SK-N-SH (cell line): ENCODE measurements at regions not wholly inside any gene's neighbourhood (a gene's known extent, or its start where the extent isn't known, plus 50 kb on each side); places are given as distances from the start of the nearest gene placed in this dataset.

Experiments
- CTCF ChIA-PET: fragments of 300-600, 350-600 bp; formaldehyde crosslinking; extraction: SDS; loops from one replicate; lab custom pipeline; 2021; lab: Yijun Ruan, JAX
- POLR2A ChIA-PET: fragments of 350-600 bp; sonication (Branson Sonifier 250); formaldehyde crosslinking; extraction: SDS; loops from one replicate; lab custom pipeline; 2020; ENCODE audit warnings: antibody characterized with exemption, inconsistent platforms; lab: Yijun Ruan, JAX
- DNase-seq: peaks from one replicate; pipeline ENCODE4 v3.0.0; 2012
- H2AFZ ChIP-seq: fragments of 200-600 bp; sonication (generic); 2 replicates; pipeline ENCODE4 v1.8.1; 2016; ENCODE audit warnings: antibody characterized with exemption, mild to moderate bottlenecking, low read depth
- H3F3A ChIP-seq: fragments of 200-600 bp; sonication (generic); replicated peaks from 2 replicates; pipeline ENCODE3; 2016; ENCODE audit warnings: antibody characterized with exemption, mild to moderate bottlenecking; ENCODE audit not compliant: insufficient read depth
- H3K27ac ChIP-seq, 2 experiments: fragments of 200-500 bp in 1 of 2; fragments of 200-600 bp in 1 of 2; sonication (Bioruptor generic) in 1 of 2; sonication (generic), shearing (Covaris generic) in 1 of 2; 2 replicates each; pipeline versions ENCODE4 v1.5.1 to v1.6.1; 2014 to 2016; ENCODE audit warnings: low read depth in 2 of 2, inconsistent platforms in 1 of 2, low read length in 1 of 2, mild to moderate bottlenecking in 1 of 2, mixed read lengths in 1 of 2
- H3K27me3 ChIP-seq: fragments of 200-600 bp; sonication (generic), shearing (Covaris generic); 2 replicates; pipeline ENCODE4 v1.6.1; 2016; ENCODE audit warnings: mixed run types; ENCODE audit not compliant: insufficient read depth
- H3K36me3 ChIP-seq, 2 experiments: fragments of 200-500 bp in 1 of 2; fragments of 200-600 bp in 1 of 2; sonication (Bioruptor generic) in 1 of 2; sonication (generic) in 1 of 2; replicated peaks in 1 of 2; 2 replicates each; pipeline versions ENCODE3 to v1.5.1; 2014 to 2016; ENCODE audit warnings: low read length in 1 of 2, mild to moderate bottlenecking in 1 of 2; ENCODE audit not compliant: insufficient read depth in 2 of 2, control insufficient read depth in 1 of 2
- H3K4me1 ChIP-seq, 2 experiments: fragments of 200-500 bp in 1 of 2; fragments of 200-600 bp in 1 of 2; sonication (Bioruptor generic) in 1 of 2; sonication (generic), shearing (Covaris generic) in 1 of 2; 2 replicates each; pipeline versions ENCODE4 v1.5.1 to v1.6.1; 2014 to 2016; ENCODE audit warnings: low read depth in 1 of 2, low read length in 1 of 2, mixed run types in 1 of 2; ENCODE audit not compliant: insufficient read depth in 2 of 2, control insufficient read depth in 1 of 2
- H3K4me2 ChIP-seq: fragments of 200-600 bp; sonication (generic), shearing (Covaris generic); 2 replicates; pipeline ENCODE4 v1.6.1; 2017; ENCODE audit warnings: mixed run types
- H3K4me3 ChIP-seq, 2 experiments: fragments of 200-500 bp in 1 of 2; fragments of 200-600 bp in 1 of 2; sonication (Bioruptor generic) in 1 of 2; sonication (generic), shearing (Covaris generic) in 1 of 2; 2 replicates each; pipeline versions ENCODE4 v1.5.1 to v1.8.1; 2014 to 2016; ENCODE audit warnings: low read depth in 2 of 2, inconsistent platforms in 1 of 2, low read length in 1 of 2, mild to moderate bottlenecking in 1 of 2, mixed read lengths in 1 of 2, moderate library complexity in 1 of 2
- H3K79me2 ChIP-seq: fragments of 200-600 bp; sonication (generic); 2 replicates; pipeline ENCODE4 v1.8.1; 2017; ENCODE audit warnings: mild to moderate bottlenecking; ENCODE audit not compliant: insufficient read depth
- H3K9ac ChIP-seq: fragments of 200-600 bp; sonication (generic); 2 replicates; pipeline ENCODE4 v1.6.1; 2017; ENCODE audit warnings: mixed run types
- H3K9me2 ChIP-seq: fragments of 200-600 bp; sonication (generic); 2 replicates; pipeline ENCODE4 v1.6.1; 2017; ENCODE audit warnings: mixed run types
- H3K9me3 ChIP-seq: fragments of 200-600 bp; sonication (generic); 2 replicates; pipeline ENCODE4 v1.6.1; 2017; ENCODE audit warnings: mixed run types, mild to moderate bottlenecking, moderate library complexity
- H4K20me1 ChIP-seq: fragments of 200-600 bp; sonication (generic); 2 replicates; pipeline ENCODE4 v1.6.1; 2017; ENCODE audit warnings: mild to moderate bottlenecking, mixed run types; ENCODE audit not compliant: insufficient read depth
- CHD2 ChIP-seq: fragments of 150-350 bp; IDR thresholded peaks from 2 replicates; pipeline ENCODE4 v1.6.1; 2018; ENCODE audit warnings: low read length; ENCODE audit not compliant: partially characterized antibody
- CTCF ChIP-seq: fragments of 200-600 bp; sonication (generic); IDR thresholded peaks from 2 replicates; pipeline ENCODE4 v1.6.1; 2017; ENCODE audit warnings: antibody characterized with exemption, mild to moderate bottlenecking, moderate library complexity
- FOSL2 ChIP-seq: IDR thresholded peaks from 2 replicates; pipeline ENCODE4 v1.4.0; 2012; ENCODE audit warnings: low read depth, mild to moderate bottlenecking, moderate library complexity, borderline replicate concordance
- FOXJ3 ChIP-seq: sonication (generic); formaldehyde crosslinking; IDR thresholded peaks from 2 replicates; pipeline ENCODE4 v1.5.1; 2020; ENCODE audit warnings: mild to moderate bottlenecking, missing genetic modification reagents
- GATA2 ChIP-seq: sonication (generic); formaldehyde crosslinking; IDR thresholded peaks from 2 replicates; pipeline ENCODE4 v1.5.0; 2020; ENCODE audit warnings: mild to moderate bottlenecking, missing genetic modification reagents
- JUND ChIP-seq: IDR thresholded peaks from 2 replicates; pipeline ENCODE4 v1.4.0; 2012
- MAX ChIP-seq: IDR thresholded peaks from 2 replicates; pipeline ENCODE4 v1.4.0; 2012; ENCODE audit warnings: low read depth
- RAD21 ChIP-seq: IDR thresholded peaks from 2 replicates; pipeline ENCODE4 v1.6.1; 2012; ENCODE audit warnings: mild to moderate bottlenecking, low read length
- RCOR1 ChIP-seq: fragments of 150-350 bp; IDR thresholded peaks from 2 replicates; pipeline ENCODE4 v1.6.1; 2017; ENCODE audit warnings: antibody characterized with exemption, low read length
- REST ChIP-seq: IDR thresholded peaks from 2 replicates; pipeline ENCODE4 v1.6.1; 2012; ENCODE audit warnings: mild to moderate bottlenecking, low read depth, low read length, moderate library complexity
- RFX5 ChIP-seq: IDR thresholded peaks from 2 replicates; pipeline ENCODE4 v1.6.1; 2012; ENCODE audit warnings: mild to moderate bottlenecking, improper control_type of control experiment, low read length
- RXRA ChIP-seq: IDR thresholded peaks from 2 replicates; pipeline ENCODE4 v1.4.0; 2012; ENCODE audit warnings: low read depth, mild to moderate bottlenecking, borderline replicate concordance
- TAF1 ChIP-seq: IDR thresholded peaks from 2 replicates; pipeline ENCODE4 v1.6.1; 2012; ENCODE audit warnings: low read depth, mild to moderate bottlenecking, low read length, moderate library complexity, borderline replicate concordance
- TEAD4 ChIP-seq: IDR thresholded peaks from 2 replicates; pipeline ENCODE4 v1.4.0; 2012; ENCODE audit warnings: mild to moderate bottlenecking, borderline replicate concordance; ENCODE audit not compliant: insufficient read depth
- YY1 ChIP-seq: IDR thresholded peaks from 2 replicates; pipeline ENCODE4 v1.4.0; 2012; ENCODE audit warnings: low read depth, mild to moderate bottlenecking
- WGBS: methylation state at CpG from one replicate; pipeline ENCODE4 v1.1.6; 2017; ENCODE audit warnings: low lambda C conversion rate; 5-methylcytosine and 5-hydroxymethylcytosine counted together

- no peak for TF ChIP-seq RXRA
- TF ChIP-seq MAX: no peak
- no peak for TF ChIP-seq GATA2 (CRISPR knock-in tag)
- no peak for TF ChIP-seq FOSL2
- TF ChIP-seq CHD2: no peak
- no peak for TF ChIP-seq RCOR1
- TF ChIP-seq TEAD4: no peak
- TF ChIP-seq YY1: no peak
- TF ChIP-seq FOXJ3: no peak
- TF ChIP-seq REST: no peak
- TF ChIP-seq RFX5: no peak
- TF ChIP-seq JUND: no peak
- TF ChIP-seq RAD21: no peak
- TF ChIP-seq TAF1: no peak
- TF ChIP-seq CTCF: no peak
- ChIA-PET POLR2A (no interaction called here), CTCF (no interaction called here)
- Histone ChIP-seq H3K9ac (no peak overlapping the region), H3F3A (no peaks in the 10 kb centered on the region), H3K9me2 (no peaks in the 10 kb centered on the region), H3K27me3 (no peaks in the 10 kb centered on the region), H3K79me2 (no peaks in the 10 kb centered on the region), H4K20me1 (no peaks in the 10 kb centered on the region), H3K4me2 (no peak overlapping the region), H3K4me1 (no peaks in the 10 kb centered on the region), H3K27ac (no peak overlapping the region), H3K9me3 (no peaks in the 10 kb centered on the region), H2AFZ (no peak overlapping the region), H3K36me3 (no peaks in the 10 kb centered on the region), H3K4me3 (no peak overlapping the region)
- no peak for DNase-seq
- 98% methylated on average over 2 of the region's 2 CpGs for WGBS
These were observed 162.3 kb downstream of the CTH start for GRCh38 chr1:70573317-70573843.
